ENCODE measurements at regions not wholly inside any gene's neighbourhood (a gene's known extent, or its start where the extent isn't known, plus 50 kb on each side); places are given as distances from the start of the nearest gene placed in this dataset.

DNA sequence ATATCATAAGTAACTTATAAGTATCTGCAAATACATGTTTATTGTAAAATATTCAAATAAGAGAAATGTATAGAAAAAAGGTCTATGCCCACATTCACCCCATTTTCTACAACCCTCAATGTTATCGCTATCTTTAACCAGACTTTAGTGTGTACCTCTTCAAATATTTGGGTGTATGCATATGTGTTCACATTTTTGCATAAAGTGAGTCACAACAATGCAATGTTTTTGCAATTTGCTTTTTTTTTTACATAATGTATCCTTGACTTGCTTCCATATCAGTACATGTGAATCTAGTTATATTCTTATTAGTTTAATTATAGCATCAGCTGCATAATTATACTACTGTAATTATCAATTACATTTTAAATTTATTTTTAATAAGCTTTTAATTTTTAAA, 117.3 kb upstream of the LYSMD4 start:
- TF ChIP-seq, protein P1, sequence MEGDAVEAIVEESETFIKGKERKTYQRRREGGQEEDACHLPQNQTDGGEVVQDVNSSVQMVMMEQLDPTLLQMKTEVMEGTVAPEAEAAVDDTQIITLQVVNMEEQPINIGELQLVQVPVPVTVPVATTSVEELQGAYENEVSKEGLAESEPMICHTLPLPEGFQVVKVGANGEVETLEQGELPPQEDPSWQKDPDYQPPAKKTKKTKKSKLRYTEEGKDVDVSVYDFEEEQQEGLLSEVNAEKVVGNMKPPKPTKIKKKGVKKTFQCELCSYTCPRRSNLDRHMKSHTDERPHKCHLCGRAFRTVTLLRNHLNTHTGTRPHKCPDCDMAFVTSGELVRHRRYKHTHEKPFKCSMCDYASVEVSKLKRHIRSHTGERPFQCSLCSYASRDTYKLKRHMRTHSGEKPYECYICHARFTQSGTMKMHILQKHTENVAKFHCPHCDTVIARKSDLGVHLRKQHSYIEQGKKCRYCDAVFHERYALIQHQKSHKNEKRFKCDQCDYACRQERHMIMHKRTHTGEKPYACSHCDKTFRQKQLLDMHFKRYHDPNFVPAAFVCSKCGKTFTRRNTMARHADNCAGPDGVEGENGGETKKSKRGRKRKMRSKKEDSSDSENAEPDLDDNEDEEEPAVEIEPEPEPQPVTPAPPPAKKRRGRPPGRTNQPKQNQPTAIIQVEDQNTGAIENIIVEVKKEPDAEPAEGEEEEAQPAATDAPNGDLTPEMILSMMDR (IDR thresholded peaks at IDR 0.05) = no peak
- no peak for TF ChIP-seq POLR2A (IDR thresholded peaks at IDR 0.05)
